ENCODE measurements at regions not wholly inside any gene's neighbourhood (a gene's known extent, or its start where the extent isn't known, plus 50 kb on each side); places are given as distances from the start of the nearest gene placed in this dataset.

- H3K4me3 ChIP-seq (ENCODE audit: low read length) = no peak overlapping the region
- no peak overlapping the region for H4K5ac ChIP-seq (ENCODE audit: low read length)
- no peak overlapping the region for H3K27ac ChIP-seq (ENCODE audit: low read depth, low read length)
- H3K27me3 ChIP-seq (ENCODE audit: insufficient read depth, low read length, poor library complexity) = no peaks in the 10 kb centered on the region
- peak; percentile 47 for DNase-seq
- no peaks in the 10 kb centered on the region for H3K79me1 ChIP-seq (ENCODE audit: low read length)
- no peak overlapping the region for H2BK15ac ChIP-seq (replicated peaks; ENCODE audit: low read depth)
- no peak overlapping the region for H3K4me2 ChIP-seq (ENCODE audit: low read length)
- H2BK5ac ChIP-seq (ENCODE audit: low read length) = no peak overlapping the region
- no peaks in the 10 kb centered on the region for H3K36me3 ChIP-seq (ENCODE audit: control insufficient read depth, insufficient read depth, low read length)
- no peak overlapping the region for H3K18ac ChIP-seq (ENCODE audit: low read length)
- H3K4ac ChIP-seq (ENCODE audit: low read depth, low read length) = no peak overlapping the region
- H3K9ac ChIP-seq (ENCODE audit: low read length) = no peak overlapping the region
- H3K56ac ChIP-seq (ENCODE audit: low read length) = no peak overlapping the region
- no peaks in the 10 kb centered on the region for H3K79me2 ChIP-seq (ENCODE audit: control insufficient read depth, insufficient read depth, low read length)
- WGBS (ENCODE audit: extremely low coverage, insufficient coverage, low lambda C conversion rate) = no CpG with 5 or more reads among the region's 3 CpGs
- no peak overlapping the region for H2BK120ac ChIP-seq (ENCODE audit: low read depth, low read length)
- no peaks in the 10 kb centered on the region for H3K4me1 ChIP-seq (ENCODE audit: control insufficient read depth, low read depth, low read length)
- no peak overlapping the region for H3K23ac ChIP-seq (ENCODE audit: low read length)
- H2AK5ac ChIP-seq (ENCODE audit: low read length) = no peak overlapping the region
- H4K8ac ChIP-seq (ENCODE audit: low read depth, low read length) = no peak overlapping the region
Observed at GRCh38 chr15:93173369-93173768, 84.4 kb upstream of the RGMA start.

DNA sequence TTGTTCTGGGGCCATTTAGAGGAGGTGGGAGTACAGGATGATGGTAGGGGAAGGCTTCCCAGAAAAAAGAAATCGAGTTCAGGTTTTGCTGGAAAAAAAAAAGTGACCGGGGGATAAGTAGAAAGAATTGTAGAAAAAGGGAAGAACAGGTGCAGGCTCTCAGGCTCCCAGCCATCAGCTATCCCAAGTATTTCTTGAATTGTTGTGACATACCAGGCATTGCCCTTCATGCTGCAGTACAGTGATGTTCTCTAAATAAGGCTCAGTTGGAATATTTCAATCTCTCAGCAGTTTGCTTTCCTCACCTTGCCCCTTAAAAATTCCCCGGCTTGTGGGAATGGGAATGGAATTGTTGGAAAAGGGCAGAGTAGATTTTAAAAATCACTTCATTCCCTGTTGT lies 82.5 kb upstream of the RGMA start:
- H3K27ac ChIP-seq (ENCODE audit: low read depth, low read length) = no peak overlapping the region
- H3K4me1 ChIP-seq (ENCODE audit: control insufficient read depth, low read depth, low read length) = no peaks in the 10 kb centered on the region
- no peak overlapping the region for H4K8ac ChIP-seq (ENCODE audit: low read depth, low read length)

GRCh38 chr15:93170329-93170728 lies 81.3 kb upstream of the RGMA start:
- Histone ChIP-seq H4K8ac (ENCODE audit: low read depth, low read length) (no peak overlapping the region), H3K79me1 (ENCODE audit: low read length) (no peaks in the 10 kb centered on the region), H2BK5ac (ENCODE audit: low read length) (no peak overlapping the region), H4K5ac (ENCODE audit: low read length) (no peak overlapping the region), H3K23ac (ENCODE audit: low read length) (no peak overlapping the region), H2BK15ac (replicated peaks; ENCODE audit: low read depth) (no peak overlapping the region), H3K4ac (ENCODE audit: low read depth, low read length) (no peak overlapping the region), H2AK5ac (ENCODE audit: low read length) (no peak overlapping the region), H3K4me1 (ENCODE audit: control insufficient read depth, low read depth, low read length) (no peaks in the 10 kb centered on the region), H3K27ac (ENCODE audit: low read depth, low read length) (no peak overlapping the region), H3K36me3 (ENCODE audit: control insufficient read depth, insufficient read depth, low read length) (no peaks in the 10 kb centered on the region), H3K4me3 (ENCODE audit: low read length) (no peak overlapping the region), H3K18ac (ENCODE audit: low read length) (no peak overlapping the region), H3K4me2 (ENCODE audit: low read length) (no peak overlapping the region), H2BK120ac (ENCODE audit: low read depth, low read length) (no peak overlapping the region), H3K27me3 (ENCODE audit: insufficient read depth, low read length, poor library complexity) (no peaks in the 10 kb centered on the region), H3K79me2 (ENCODE audit: control insufficient read depth, insufficient read depth, low read length) (no peaks in the 10 kb centered on the region), H3K56ac (ENCODE audit: low read length) (no peak overlapping the region), H3K9ac (ENCODE audit: low read length) (no peak overlapping the region)
- DNase-seq = no peak
- no CpG with 5 or more reads among the region's 6 CpGs for WGBS (ENCODE audit: extremely low coverage, insufficient coverage, low lambda C conversion rate)

More for the DNA sequence above, 82.5 kb upstream of the RGMA start:
- Histone ChIP-seq H2BK15ac (replicated peaks; ENCODE audit: low read depth) (no peak overlapping the region), H2BK5ac (ENCODE audit: low read length) (no peak overlapping the region), H2BK120ac (ENCODE audit: low read depth, low read length) (no peak overlapping the region), H3K79me1 (ENCODE audit: low read length) (no peaks in the 10 kb centered on the region), H3K9ac (ENCODE audit: low read length) (no peak overlapping the region), H3K23ac (ENCODE audit: low read length) (no peak overlapping the region), H3K4me2 (ENCODE audit: low read length) (no peak overlapping the region), H3K18ac (ENCODE audit: low read length) (no peak overlapping the region), H3K4ac (ENCODE audit: low read depth, low read length) (no peak overlapping the region), H3K36me3 (ENCODE audit: control insufficient read depth, insufficient read depth, low read length) (no peaks in the 10 kb centered on the region), H3K4me3 (ENCODE audit: low read length) (no peak overlapping the region), H4K5ac (ENCODE audit: low read length) (no peak overlapping the region), H3K56ac (ENCODE audit: low read length) (no peak overlapping the region), H3K79me2 (ENCODE audit: control insufficient read depth, insufficient read depth, low read length) (no peaks in the 10 kb centered on the region), H3K27me3 (ENCODE audit: insufficient read depth, low read length, poor library complexity) (no peaks in the 10 kb centered on the region), H2AK5ac (ENCODE audit: low read length) (no peak overlapping the region)
- no CpG with 5 or more reads among the region's 3 CpGs for WGBS (ENCODE audit: extremely low coverage, insufficient coverage, low lambda C conversion rate)
- DNase-seq = no peak

GRCh38 chr15:93168910-93169309 lies 79.9 kb upstream of the RGMA start:
- H3K79me1 ChIP-seq (ENCODE audit: low read length) = no peaks in the 10 kb centered on the region

DNA sequence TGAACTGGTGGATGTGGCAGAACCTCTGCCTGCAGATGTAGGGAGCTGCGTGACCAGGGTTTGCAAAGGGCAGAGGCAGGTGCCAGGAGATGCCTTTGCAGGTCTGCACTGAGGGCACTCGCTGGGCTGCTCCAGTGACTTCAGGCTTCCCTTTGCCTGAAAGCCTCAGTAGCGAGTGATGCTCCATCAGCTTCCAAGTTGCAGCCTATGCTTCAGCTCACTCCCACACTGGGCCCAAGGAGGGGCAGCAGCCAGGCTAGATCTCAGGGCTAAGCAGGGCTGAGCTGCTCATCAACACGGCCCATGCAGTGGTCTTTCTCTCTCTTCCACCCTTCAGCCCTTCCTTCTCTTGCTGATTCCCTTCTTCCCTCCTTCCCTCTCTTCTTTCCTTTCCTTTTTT lies 78.3 kb upstream of the RGMA start:
- Histone ChIP-seq H4K8ac (ENCODE audit: low read depth, low read length) (no peak overlapping the region), H3K4me2 (ENCODE audit: low read length) (no peak overlapping the region), H3K27ac (ENCODE audit: low read depth, low read length) (no peak overlapping the region), H3K4ac (ENCODE audit: low read depth, low read length) (no peak overlapping the region), H3K18ac (ENCODE audit: low read length) (no peak overlapping the region), H3K79me1 (ENCODE audit: low read length) (no peaks in the 10 kb centered on the region), H3K9ac (ENCODE audit: low read length) (no peak overlapping the region), H3K27me3 (ENCODE audit: insufficient read depth, low read length, poor library complexity) (no peaks in the 10 kb centered on the region), H3K4me3 (ENCODE audit: low read length) (no peak overlapping the region), H2AK5ac (ENCODE audit: low read length) (no peak overlapping the region), H3K79me2 (ENCODE audit: control insufficient read depth, insufficient read depth, low read length) (no peaks in the 10 kb centered on the region), H3K56ac (ENCODE audit: low read length) (no peak overlapping the region), H3K23ac (ENCODE audit: low read length) (no peak overlapping the region), H4K5ac (ENCODE audit: low read length) (no peak overlapping the region), H3K4me1 (ENCODE audit: control insufficient read depth, low read depth, low read length) (no peaks in the 10 kb centered on the region), H2BK15ac (replicated peaks; ENCODE audit: low read depth) (no peak overlapping the region), H3K36me3 (ENCODE audit: control insufficient read depth, insufficient read depth, low read length) (no peaks in the 10 kb centered on the region), H2BK120ac (ENCODE audit: low read depth, low read length) (no peak overlapping the region), H2BK5ac (ENCODE audit: low read length) (no peak overlapping the region)
- WGBS (ENCODE audit: extremely low coverage, insufficient coverage, low lambda C conversion rate) = no CpG with 5 or more reads among the region's 4 CpGs
- no peak for DNase-seq

More at GRCh38 chr15:93168910-93169309, 79.9 kb upstream of the RGMA start:
- no peak for DNase-seq
- Histone ChIP-seq H3K4ac (ENCODE audit: low read depth, low read length) (no peak overlapping the region), H3K4me3 (ENCODE audit: low read length) (no peak overlapping the region), H2BK120ac (ENCODE audit: low read depth, low read length) (no peak overlapping the region), H2BK15ac (replicated peaks; ENCODE audit: low read depth) (no peak overlapping the region), H3K18ac (ENCODE audit: low read length) (no peak overlapping the region), H3K56ac (ENCODE audit: low read length) (no peak overlapping the region), H4K8ac (ENCODE audit: low read depth, low read length) (no peak overlapping the region), H2AK5ac (ENCODE audit: low read length) (no peak overlapping the region), H3K36me3 (ENCODE audit: control insufficient read depth, insufficient read depth, low read length) (no peaks in the 10 kb centered on the region), H3K27ac (ENCODE audit: low read depth, low read length) (no peak overlapping the region), H3K4me2 (ENCODE audit: low read length) (no peak overlapping the region), H3K9ac (ENCODE audit: low read length) (no peak overlapping the region), H3K23ac (ENCODE audit: low read length) (no peak overlapping the region), H3K79me2 (ENCODE audit: control insufficient read depth, insufficient read depth, low read length) (no peaks in the 10 kb centered on the region), H3K27me3 (ENCODE audit: insufficient read depth, low read length, poor library complexity) (no peaks in the 10 kb centered on the region), H2BK5ac (ENCODE audit: low read length) (no peak overlapping the region), H4K5ac (ENCODE audit: low read length) (no peak overlapping the region), H3K4me1 (ENCODE audit: control insufficient read depth, low read depth, low read length) (no peaks in the 10 kb centered on the region)
- WGBS (ENCODE audit: extremely low coverage, insufficient coverage, low lambda C conversion rate) = no CpG with 5 or more reads among the region's 2 CpGs

GRCh38 chr15:93166675-93167074 lies 77.7 kb upstream of the RGMA start:
- H3K4me2 ChIP-seq (ENCODE audit: low read length) = no peak overlapping the region
- H4K8ac ChIP-seq (ENCODE audit: low read depth, low read length) = no peak overlapping the region
- H3K56ac ChIP-seq (ENCODE audit: low read length) = no peak overlapping the region
- H3K4me1 ChIP-seq (ENCODE audit: control insufficient read depth, low read depth, low read length) = no peaks in the 10 kb centered on the region
- H3K79me2 ChIP-seq (ENCODE audit: control insufficient read depth, insufficient read depth, low read length) = no peaks in the 10 kb centered on the region
- H2BK120ac ChIP-seq (ENCODE audit: low read depth, low read length) = no peak overlapping the region
- no peak overlapping the region for H3K18ac ChIP-seq (ENCODE audit: low read length)
- H3K36me3 ChIP-seq (ENCODE audit: control insufficient read depth, insufficient read depth, low read length) = no peaks in the 10 kb centered on the region
- no peak overlapping the region for H4K5ac ChIP-seq (ENCODE audit: low read length)
- H2BK5ac ChIP-seq (ENCODE audit: low read length) = no peak overlapping the region
- no CpG with 5 or more reads among the region's 8 CpGs for WGBS (ENCODE audit: extremely low coverage, insufficient coverage, low lambda C conversion rate)
- H2AK5ac ChIP-seq (ENCODE audit: low read length) = no peak overlapping the region
- no peak overlapping the region for H2BK15ac ChIP-seq (replicated peaks; ENCODE audit: low read depth)
- no peak overlapping the region for H3K23ac ChIP-seq (ENCODE audit: low read length)
- DNase-seq = no peak
- no peak overlapping the region for H3K27ac ChIP-seq (ENCODE audit: low read depth, low read length)
- no peak overlapping the region for H3K4ac ChIP-seq (ENCODE audit: low read depth, low read length)
- H3K79me1 ChIP-seq (ENCODE audit: low read length) = no peaks in the 10 kb centered on the region
- no peaks in the 10 kb centered on the region for H3K27me3 ChIP-seq (ENCODE audit: insufficient read depth, low read length, poor library complexity)
- no peak overlapping the region for H3K9ac ChIP-seq (ENCODE audit: low read length)
- no peak overlapping the region for H3K4me3 ChIP-seq (ENCODE audit: low read length)
